Smooth muscle cell (in vitro differentiated cells): ENCODE measurements at regions not wholly inside any gene's neighbourhood (a gene's known extent, or its start where the extent isn't known, plus 50 kb on each side); places are given as distances from the start of the nearest gene placed in this dataset.

Source experiments
- DNase-seq: peaks from one replicate; lab custom pipeline; 2025; ENCODE audit not compliant: unreplicated experiment; lab: John Stamatoyannopoulos, UW
- H2AFZ ChIP-seq: fragments of 200-600 bp; sonication (generic); 2 replicates; pipeline ENCODE4 v1.6.0; 2016; ENCODE audit warnings: antibody characterized with exemption, low read depth, mild to moderate bottlenecking
- H3F3A ChIP-seq: fragments of 200-600 bp; sonication (generic); 2 replicates; pipeline ENCODE4 v1.6.0; 2017; ENCODE audit warnings: antibody characterized with exemption, low read depth
- H3K27ac ChIP-seq: fragments of 200-600 bp; sonication (generic); 2 replicates; pipeline ENCODE4 v1.5.1; 2016; ENCODE audit warnings: low read depth, mild to moderate bottlenecking
- H3K27me3 ChIP-seq: fragments of 200-600 bp; sonication (generic); 2 replicates; pipeline ENCODE4 v1.6.1; 2016; ENCODE audit warnings: low read depth, mild to moderate bottlenecking
- H3K36me3 ChIP-seq: fragments of 200-600 bp; sonication (generic); 2 replicates; pipeline ENCODE4 v1.5.1; 2016; ENCODE audit warnings: low read depth
- H3K4me1 ChIP-seq: fragments of 200-600 bp; sonication (generic); 2 replicates; pipeline ENCODE4 v1.5.1; 2016; ENCODE audit warnings: low read depth
- H3K4me2 ChIP-seq: fragments of 200-600 bp; sonication (generic); 2 replicates; pipeline ENCODE4 v1.6.0; 2016; ENCODE audit warnings: mild to moderate bottlenecking
- H3K4me3 ChIP-seq: fragments of 200-600 bp; sonication (generic); 2 replicates; pipeline ENCODE4 v1.5.1; 2016; ENCODE audit warnings: mild to moderate bottlenecking
- H3K79me2 ChIP-seq: fragments of 200-600 bp; sonication (generic); 2 replicates; pipeline ENCODE4 v1.6.0; 2016; ENCODE audit warnings: low read depth, mild to moderate bottlenecking
- H3K9ac ChIP-seq: fragments of 200-600 bp; sonication (generic); 2 replicates; pipeline ENCODE4 v1.6.0; 2016; ENCODE audit warnings: low read depth
- H3K9me3 ChIP-seq: fragments of 200-600 bp; sonication (generic); replicated peaks from 2 replicates; pipeline ENCODE4 v1.5.1; 2016; ENCODE audit warnings: low read depth
- H4K20me1 ChIP-seq: fragments of 200-600 bp; sonication (generic); 2 replicates; pipeline ENCODE4 v1.6.0; 2016; ENCODE audit warnings: low read depth
- CTCF ChIP-seq: fragments of 200-600 bp; sonication (generic); IDR thresholded peaks from 2 replicates; pipeline ENCODE4 v1.5.1; 2017; ENCODE audit warnings: borderline replicate concordance, mild to moderate bottlenecking, antibody characterized with exemption; ENCODE audit not compliant: insufficient read depth, poor library complexity, severe bottlenecking
- WGBS: methylation state at CpG from one replicate; pipeline ENCODE4 v1.1.7; 2016; ENCODE audit warnings: low lambda C conversion rate; 5-methylcytosine and 5-hydroxymethylcytosine counted together

DNA sequence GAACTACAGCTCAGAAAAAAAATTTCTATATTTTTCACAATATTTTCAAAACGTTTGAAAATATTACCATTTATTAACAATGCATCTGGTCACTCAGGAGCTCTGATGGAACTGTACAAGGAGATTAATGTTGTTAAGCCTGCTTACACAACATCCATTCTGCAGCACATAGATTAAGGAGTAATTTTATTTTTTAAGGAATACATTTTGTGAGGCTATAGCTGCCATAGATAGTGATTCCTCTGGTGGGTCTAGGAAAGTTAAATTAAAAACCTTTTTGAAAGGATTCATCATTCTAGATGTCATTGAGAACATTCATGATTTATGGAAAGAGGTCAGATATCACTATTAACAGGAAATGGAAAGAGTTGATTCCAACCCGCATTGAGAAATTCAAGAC is 196.9 kb downstream of the C3orf38 start:
- Histone ChIP-seq H4K20me1 (no peaks in the 10 kb centered on the region), H3K36me3 (no peaks in the 10 kb centered on the region), H3K27me3 (no peaks in the 10 kb centered on the region), H3K9ac (no peak overlapping the region), H3K9me3 (no peaks in the 10 kb centered on the region), H3K4me3 (no peak overlapping the region), H3K4me2 (no peak overlapping the region), H3K79me2 (no peaks in the 10 kb centered on the region), H3K4me1 (peaks cover 3% of the 10 kb centered on the region), H3K27ac (no peak overlapping the region), H2AFZ (no peak overlapping the region), H3F3A (no peaks in the 10 kb centered on the region)
- no peak for DNase-seq
- WGBS = 83% methylated on average over 2 of the region's 2 CpGs
- no peak for TF ChIP-seq CTCF

- Histone ChIP-seq H3K4me1 (no peaks in the 10 kb centered on the region), H3K27ac (no peak overlapping the region), H3K36me3 (no peaks in the 10 kb centered on the region), H3K9me3 (no peaks in the 10 kb centered on the region), H3K27me3 (no peaks in the 10 kb centered on the region), H4K20me1 (no peaks in the 10 kb centered on the region), H3K79me2 (no peaks in the 10 kb centered on the region), H2AFZ (no peak overlapping the region), H3F3A (no peaks in the 10 kb centered on the region), H3K4me3 (no peak overlapping the region), H3K4me2 (no peak overlapping the region), H3K9ac (no peak overlapping the region)
- TF ChIP-seq CTCF = no peak
- no peak for DNase-seq
- 79% methylated on average over 3 of the region's 3 CpGs for WGBS
These were observed 212.7 kb downstream of the C3orf38 start for GRCh38 chr3:88362428-88362827.

- WGBS = 57% methylated on average over 2 of the region's 2 CpGs
- no peak for TF ChIP-seq CTCF
These were observed 215.2 kb downstream of the C3orf38 start for GRCh38 chr3:88364926-88365325.

GRCh38 chr3:88369337-88369736 is 219.6 kb downstream of the C3orf38 start:
- no peaks in the 10 kb centered on the region for H3K27me3 ChIP-seq
- H4K20me1 ChIP-seq = no peaks in the 10 kb centered on the region
- H3K9me3 ChIP-seq = peaks cover 8% of the 10 kb centered on the region
- no peak for DNase-seq
- H3K27ac ChIP-seq = no peak overlapping the region
- H3K79me2 ChIP-seq = no peaks in the 10 kb centered on the region
- H3K9ac ChIP-seq = no peak overlapping the region
- no peaks in the 10 kb centered on the region for H3K4me1 ChIP-seq
- H2AFZ ChIP-seq = no peak overlapping the region
- H3K36me3 ChIP-seq = no peaks in the 10 kb centered on the region
- WGBS = 83% methylated on average over 1 of the region's 1 CpG
- H3K4me3 ChIP-seq = no peak overlapping the region
- H3F3A ChIP-seq = no peaks in the 10 kb centered on the region
- TF ChIP-seq CTCF = no peak
- no peak overlapping the region for H3K4me2 ChIP-seq

More at GRCh38 chr3:88364926-88365325, 215.2 kb downstream of the C3orf38 start:
- H2AFZ ChIP-seq = no peak overlapping the region
- H3K27me3 ChIP-seq = no peaks in the 10 kb centered on the region
- H3F3A ChIP-seq = no peaks in the 10 kb centered on the region
- H3K36me3 ChIP-seq = no peaks in the 10 kb centered on the region
- H3K4me1 ChIP-seq = no peaks in the 10 kb centered on the region
- no peak overlapping the region for H3K27ac ChIP-seq
- no peak for DNase-seq
- H3K9ac ChIP-seq = no peak overlapping the region
- H3K79me2 ChIP-seq = no peaks in the 10 kb centered on the region
- no peak overlapping the region for H3K4me2 ChIP-seq
- H4K20me1 ChIP-seq = no peaks in the 10 kb centered on the region
- no peak overlapping the region for H3K4me3 ChIP-seq
- H3K9me3 ChIP-seq = no peaks in the 10 kb centered on the region
